ENCODE measurements at regions not wholly inside any gene's neighbourhood (a gene's known extent, or its start where the extent isn't known, plus 50 kb on each side); places are given as distances from the start of the nearest gene placed in this dataset.

DNA sequence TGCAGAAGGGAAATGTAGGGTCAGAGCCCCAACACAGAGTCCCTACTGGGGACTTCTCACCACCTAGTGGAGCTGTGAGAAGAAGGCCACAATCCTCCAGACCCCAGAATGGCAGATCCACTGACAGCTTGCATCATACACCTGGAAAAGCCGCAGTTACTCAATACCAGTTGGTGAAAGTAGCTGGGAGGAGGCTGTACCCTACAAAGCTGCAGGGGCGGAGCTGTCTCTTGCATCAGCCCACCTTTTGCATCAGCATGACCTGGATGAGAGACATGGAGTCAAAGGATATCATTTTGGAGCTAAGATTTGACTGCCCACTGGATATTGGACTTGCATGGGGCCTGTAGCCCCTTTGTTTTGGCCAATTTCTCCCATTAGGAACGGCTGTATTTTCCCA lies 237.3 kb downstream of the CALCRL start:
- TF ChIP-seq POLR2A (IDR thresholded peaks at IDR 0.05) (no peak), CTCF (IDR thresholded peaks at IDR 0.05) (no peak), EP300 (IDR thresholded peaks at IDR 0.05) (no peak)

Data from tibial nerve (tissue), 4 donors.